Endodermal cell (in vitro differentiated cells): ENCODE measurements at regions not wholly inside any gene's neighbourhood (a gene's known extent, or its start where the extent isn't known, plus 50 kb on each side); places are given as distances from the start of the nearest gene placed in this dataset.

Source experiments
- DNase-seq: peaks from one replicate; pipeline ENCODE4 v3.0.0-alpha.2; 2017
- H3K27ac ChIP-seq: 2 replicates; pipeline ENCODE4 v1.5.1; 2013; ENCODE audit warnings: mild to moderate bottlenecking, low read depth, low read length, moderate library complexity
- H3K27me3 ChIP-seq: 2 replicates; pipeline ENCODE4 v1.6.1; 2013; ENCODE audit warnings: mild to moderate bottlenecking, low read length, moderate library complexity; ENCODE audit not compliant: insufficient read depth, control insufficient read depth, poor library complexity, severe bottlenecking
- H3K36me3 ChIP-seq: 2 replicates; pipeline ENCODE4 v1.7.0; 2013; ENCODE audit warnings: mild to moderate bottlenecking, low read length, moderate library complexity; ENCODE audit not compliant: control insufficient read depth, insufficient read depth
- H3K4me1 ChIP-seq: one replicate; pipeline ENCODE4 v1.7.0; 2013; ENCODE audit warnings: low read length; ENCODE audit not compliant: control insufficient read depth, insufficient read depth
- H3K4me3 ChIP-seq: 2 replicates; pipeline ENCODE4 v1.5.1; 2013; ENCODE audit warnings: mild to moderate bottlenecking, low read length, moderate library complexity
- H3K9ac ChIP-seq: 2 replicates; pipeline ENCODE4 v1.6.1; 2013; ENCODE audit warnings: mild to moderate bottlenecking, low read length, moderate library complexity; ENCODE audit not compliant: poor library complexity, severe bottlenecking; ENCODE audit errors: extremely low read depth
- H3K9me3 ChIP-seq: 2 replicates; pipeline ENCODE4 v1.6.1; 2013; ENCODE audit warnings: mild to moderate bottlenecking, low read length, moderate library complexity; ENCODE audit not compliant: control insufficient read depth
- H3K27ac Mint-ChIP-seq: 2 replicates; pipeline ENCODE4 v1.8.0; 2020; ENCODE audit warnings: mixed read lengths
- H3K27me3 Mint-ChIP-seq: 2 replicates; pipeline ENCODE4 v1.8.0; 2021; ENCODE audit warnings: mild to moderate bottlenecking, mixed read lengths; ENCODE audit not compliant: insufficient read depth
- H3K36me3 Mint-ChIP-seq: 2 replicates; pipeline ENCODE4 v1.8.0; 2020; ENCODE audit warnings: low read depth, mixed read lengths
- H3K4me1 Mint-ChIP-seq: 2 replicates; pipeline ENCODE4 v1.8.0; 2020; ENCODE audit warnings: mixed read lengths
- H3K4me3 Mint-ChIP-seq: 2 replicates; pipeline ENCODE4 v1.8.0; 2020; ENCODE audit warnings: mild to moderate bottlenecking, moderate library complexity, mixed read lengths
- H3K9me3 Mint-ChIP-seq: 2 replicates; pipeline ENCODE4 v1.8.0; 2020; ENCODE audit warnings: mild to moderate bottlenecking, mixed read lengths
- WGBS, 2 experiments: methylation state at CpG; one replicate each; pipeline versions ENCODE4 v1.1.5 to v1.1.7; 2013; ENCODE audit warnings: missing lambda C conversion rate in 2 of 2, mixed read lengths in 1 of 2; ENCODE audit not compliant: insufficient coverage in 1 of 2, insufficient read length in 1 of 2; 5-methylcytosine and 5-hydroxymethylcytosine counted together
- TF ChIP-seq, protein P1 (sequence below): fragments of 200-600 bp; sonication (generic); conservative IDR thresholded peaks from 2 replicates; pipeline ENCODE4 v1.5.0; 2021; ENCODE audit warnings: antibody characterized with exemption, mild to moderate bottlenecking

DNA sequence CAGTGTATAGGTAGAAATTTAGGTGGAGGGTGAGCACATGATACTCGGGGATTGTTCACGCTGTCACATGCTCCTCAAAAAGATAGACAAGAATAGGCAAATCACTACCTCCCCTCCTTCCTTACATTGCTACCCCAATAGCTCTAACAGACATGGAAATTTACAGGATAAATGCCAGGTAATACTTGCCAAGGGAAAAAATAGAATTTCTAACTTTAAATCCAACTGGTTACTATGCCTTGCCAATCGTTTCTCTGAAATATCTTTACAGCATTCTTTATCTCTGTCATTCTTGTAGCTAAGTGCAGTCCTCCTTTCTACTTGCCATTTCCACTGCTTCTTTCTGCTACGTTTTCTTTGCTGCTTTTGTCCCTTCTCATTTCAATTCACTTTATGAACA, 339.8 kb upstream of the ZEB2 start:
- Histone ChIP-seq H3K4me1 (no peaks in the 10 kb centered on the region), H3K9me3 (no peaks in the 10 kb centered on the region), H3K9ac (no peak overlapping the region), H3K36me3 (no peaks in the 10 kb centered on the region), H3K27me3 (no peaks in the 10 kb centered on the region), H3K4me3 (no peak overlapping the region), H3K27ac (no peak overlapping the region)
- WGBS, 2 experiments, result 88 to 90% methylated on average over 2 to 4 of the region's 4 CpGs
- Mint-ChIP-seq H3K27ac (no peak overlapping the region), H3K4me1 (no peaks in the 10 kb centered on the region), H3K9me3 (no peaks in the 10 kb centered on the region), H3K36me3 (no peaks in the 10 kb centered on the region), H3K27me3 (no peaks in the 10 kb centered on the region), H3K4me3 (no peak overlapping the region)
- TF ChIP-seq, protein P1, sequence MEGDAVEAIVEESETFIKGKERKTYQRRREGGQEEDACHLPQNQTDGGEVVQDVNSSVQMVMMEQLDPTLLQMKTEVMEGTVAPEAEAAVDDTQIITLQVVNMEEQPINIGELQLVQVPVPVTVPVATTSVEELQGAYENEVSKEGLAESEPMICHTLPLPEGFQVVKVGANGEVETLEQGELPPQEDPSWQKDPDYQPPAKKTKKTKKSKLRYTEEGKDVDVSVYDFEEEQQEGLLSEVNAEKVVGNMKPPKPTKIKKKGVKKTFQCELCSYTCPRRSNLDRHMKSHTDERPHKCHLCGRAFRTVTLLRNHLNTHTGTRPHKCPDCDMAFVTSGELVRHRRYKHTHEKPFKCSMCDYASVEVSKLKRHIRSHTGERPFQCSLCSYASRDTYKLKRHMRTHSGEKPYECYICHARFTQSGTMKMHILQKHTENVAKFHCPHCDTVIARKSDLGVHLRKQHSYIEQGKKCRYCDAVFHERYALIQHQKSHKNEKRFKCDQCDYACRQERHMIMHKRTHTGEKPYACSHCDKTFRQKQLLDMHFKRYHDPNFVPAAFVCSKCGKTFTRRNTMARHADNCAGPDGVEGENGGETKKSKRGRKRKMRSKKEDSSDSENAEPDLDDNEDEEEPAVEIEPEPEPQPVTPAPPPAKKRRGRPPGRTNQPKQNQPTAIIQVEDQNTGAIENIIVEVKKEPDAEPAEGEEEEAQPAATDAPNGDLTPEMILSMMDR, result no peak
- DNase-seq, result no peak

DNA sequence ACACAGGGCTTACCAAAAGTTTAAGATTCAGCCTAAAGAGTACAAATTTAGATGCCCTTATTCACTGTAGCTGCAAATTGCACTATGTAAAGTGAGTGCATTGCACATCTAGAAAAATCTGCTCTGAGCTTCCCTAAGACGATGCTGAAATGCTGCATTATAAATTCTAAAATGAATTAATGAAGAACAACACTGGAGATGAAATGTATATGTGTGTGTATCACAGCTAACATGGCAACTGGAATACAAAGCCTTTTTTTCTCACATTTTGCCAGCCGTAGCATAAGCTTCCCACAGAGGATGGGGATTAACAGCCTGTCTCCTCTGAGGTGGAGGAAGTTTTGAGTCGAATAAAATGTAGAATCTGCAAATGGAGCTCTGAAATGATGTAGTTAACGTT, 338.3 kb upstream of the ZEB2 start:
- Histone ChIP-seq H3K36me3 (no peaks in the 10 kb centered on the region), H3K27me3 (no peaks in the 10 kb centered on the region), H3K27ac (no peak overlapping the region), H3K4me3 (no peak overlapping the region), H3K9me3 (no peaks in the 10 kb centered on the region), H3K4me1 (no peaks in the 10 kb centered on the region), H3K9ac (no peak overlapping the region)
- TF ChIP-seq, protein P1, result no peak
- Mint-ChIP-seq H3K27me3 (no peaks in the 10 kb centered on the region), H3K9me3 (no peaks in the 10 kb centered on the region), H3K36me3 (no peaks in the 10 kb centered on the region), H3K27ac (no peak overlapping the region), H3K4me3 (no peak overlapping the region), H3K4me1 (no peaks in the 10 kb centered on the region)
- 95 to 100% methylated on average over 1 to 4 of the region's 4 CpGs for WGBS, 2 experiments
- DNase-seq, result no peak

DNA sequence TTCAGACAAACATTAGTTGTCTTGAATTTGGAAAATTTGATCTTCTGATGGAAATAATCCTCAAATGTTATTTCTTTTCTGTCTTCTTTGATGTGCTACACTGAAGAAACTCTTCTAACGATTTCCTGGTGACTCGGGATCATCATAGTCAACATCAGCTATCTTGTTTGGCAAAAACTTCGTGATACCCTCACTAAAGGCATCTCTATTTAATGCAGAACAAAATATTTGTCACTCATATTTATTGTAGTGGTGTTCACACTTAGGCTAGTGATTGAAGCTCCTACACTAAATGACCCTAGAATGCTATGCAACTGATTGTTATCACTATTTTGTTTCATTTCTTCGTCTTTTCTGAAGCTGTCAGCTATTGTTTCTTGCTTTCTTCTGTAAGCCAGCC, 334.7 kb upstream of the ZEB2 start:
- Histone ChIP-seq H3K4me1 (peaks cover 5% of the 10 kb centered on the region), H3K4me3 (no peak overlapping the region), H3K36me3 (no peaks in the 10 kb centered on the region), H3K27me3 (no peaks in the 10 kb centered on the region), H3K9me3 (no peaks in the 10 kb centered on the region), H3K9ac (no peak overlapping the region), H3K27ac (no peak overlapping the region)
- TF ChIP-seq, protein P1, result no peak
- WGBS, 2 experiments, result 97% methylated on average over 3 to 4 of the region's 4 CpGs
- no peak for DNase-seq
- Mint-ChIP-seq H3K9me3 (no peaks in the 10 kb centered on the region), H3K4me1 (peaks cover 19% of the 10 kb centered on the region), H3K27me3 (no peaks in the 10 kb centered on the region), H3K27ac (no peak overlapping the region), H3K36me3 (no peaks in the 10 kb centered on the region), H3K4me3 (no peak overlapping the region)
